ENCODE measurements at regions not wholly inside any gene's neighbourhood (a gene's known extent, or its start where the extent isn't known, plus 50 kb on each side); places are given as distances from the start of the nearest gene placed in this dataset.

- no peaks in the 10 kb centered on the region for H4K20me1 ChIP-seq (replicated peaks; ENCODE audit: control insufficient read depth, insufficient read depth, low read length)
- intact Hi-C loops (cut with micrococcal nuclease), result no loop called here
- TF ChIP-seq, protein P1, sequence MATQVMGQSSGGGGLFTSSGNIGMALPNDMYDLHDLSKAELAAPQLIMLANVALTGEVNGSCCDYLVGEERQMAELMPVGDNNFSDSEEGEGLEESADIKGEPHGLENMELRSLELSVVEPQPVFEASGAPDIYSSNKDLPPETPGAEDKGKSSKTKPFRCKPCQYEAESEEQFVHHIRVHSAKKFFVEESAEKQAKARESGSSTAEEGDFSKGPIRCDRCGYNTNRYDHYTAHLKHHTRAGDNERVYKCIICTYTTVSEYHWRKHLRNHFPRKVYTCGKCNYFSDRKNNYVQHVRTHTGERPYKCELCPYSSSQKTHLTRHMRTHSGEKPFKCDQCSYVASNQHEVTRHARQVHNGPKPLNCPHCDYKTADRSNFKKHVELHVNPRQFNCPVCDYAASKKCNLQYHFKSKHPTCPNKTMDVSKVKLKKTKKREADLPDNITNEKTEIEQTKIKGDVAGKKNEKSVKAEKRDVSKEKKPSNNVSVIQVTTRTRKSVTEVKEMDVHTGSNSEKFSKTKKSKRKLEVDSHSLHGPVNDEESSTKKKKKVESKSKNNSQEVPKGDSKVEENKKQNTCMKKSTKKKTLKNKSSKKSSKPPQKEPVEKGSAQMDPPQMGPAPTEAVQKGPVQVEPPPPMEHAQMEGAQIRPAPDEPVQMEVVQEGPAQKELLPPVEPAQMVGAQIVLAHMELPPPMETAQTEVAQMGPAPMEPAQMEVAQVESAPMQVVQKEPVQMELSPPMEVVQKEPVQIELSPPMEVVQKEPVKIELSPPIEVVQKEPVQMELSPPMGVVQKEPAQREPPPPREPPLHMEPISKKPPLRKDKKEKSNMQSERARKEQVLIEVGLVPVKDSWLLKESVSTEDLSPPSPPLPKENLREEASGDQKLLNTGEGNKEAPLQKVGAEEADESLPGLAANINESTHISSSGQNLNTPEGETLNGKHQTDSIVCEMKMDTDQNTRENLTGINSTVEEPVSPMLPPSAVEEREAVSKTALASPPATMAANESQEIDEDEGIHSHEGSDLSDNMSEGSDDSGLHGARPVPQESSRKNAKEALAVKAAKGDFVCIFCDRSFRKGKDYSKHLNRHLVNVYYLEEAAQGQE (IDR thresholded peaks at IDR 0.05; ENCODE audit: borderline replicate concordance), result no peak
- TF ChIP-seq, protein P1 (CRISPR knock-in tag; IDR thresholded peaks at IDR 0.05; ENCODE audit: low read depth), result no peak
- TF ChIP-seq ZNF140 (CRISPR knock-in tag; IDR thresholded peaks at IDR 0.05), result no peak
- TF ChIP-seq CCAR2 (IDR thresholded peaks at IDR 0.05; ENCODE audit: low read depth, low read length), result no peak
- no peak for TF ChIP-seq DACH1 (IDR thresholded peaks at IDR 0.05; ENCODE audit: partially characterized antibody)
- TF ChIP-seq XRCC5 (IDR thresholded peaks at IDR 0.05; ENCODE audit: low read depth, low read length), result no peak
- TF ChIP-seq OTX1 (CRISPR knock-in tag; IDR thresholded peaks at IDR 0.05), result no peak
- no peak for TF ChIP-seq ZNF512 (tag; IDR thresholded peaks at IDR 0.05)
- no peak for TF ChIP-seq EP300 (IDR thresholded peaks at IDR 0.05; ENCODE audit: low read length)
- TF ChIP-seq FOXK1 (CRISPR knock-in tag; IDR thresholded peaks at IDR 0.05; ENCODE audit: borderline replicate concordance), result no peak
- no peak for TF ChIP-seq FOXP1 (CRISPR knock-in tag; IDR thresholded peaks at IDR 0.05)
- no peak for TF ChIP-seq ZNF830 (CRISPR knock-in tag; IDR thresholded peaks at IDR 0.05)
- no peak for TF ChIP-seq HSF4 (CRISPR knock-in tag; IDR thresholded peaks at IDR 0.05; ENCODE audit: borderline replicate concordance)
- TF ChIP-seq HOXB6 (CRISPR knock-in tag; IDR thresholded peaks at IDR 0.05; ENCODE audit: borderline replicate concordance), result no peak
- no peak for TF ChIP-seq IFI16 (CRISPR knock-in tag; IDR thresholded peaks at IDR 0.05)
- no peak for TF ChIP-seq ZNF133 (CRISPR knock-in tag; IDR thresholded peaks at IDR 0.05)
- no peak for TF ChIP-seq GATAD2A (IDR thresholded peaks at IDR 0.05)
- no peak for TF ChIP-seq ZNF695 (CRISPR knock-in tag; IDR thresholded peaks at IDR 0.05)
- no peaks in the 10 kb centered on the region for H3K27me3 ChIP-seq (ENCODE audit: control insufficient read depth in 2 of 2, insufficient read depth in 2 of 2, low read length in 2 of 2)
- no peaks in the 10 kb centered on the region for H3K79me2 ChIP-seq (ENCODE audit: control insufficient read depth, insufficient read depth, low read length)
- in situ Hi-C loops (cut with MboI), result no loop called here
- ChIA-PET POLR2A (no interaction called here), CTCF (ENCODE audit: low intra/inter-chr PET ratio) (no interaction called here)
- no peak overlapping the region for H3K4me2 ChIP-seq (ENCODE audit: insufficient read depth, low read length)
- no peak overlapping the region for H2AFZ ChIP-seq (ENCODE audit: low read depth, low read length)
- BruUV-seq (replicated peaks), result no TSS peak
- no peaks in the 10 kb centered on the region for H3K9me3 ChIP-seq (replicated peaks; ENCODE audit: control insufficient read depth, insufficient read depth, low read depth, low read length)
- ATAC-seq (no peak), DNase-seq (ENCODE audit: extremely low read depth in 1 of 4, low spot score in 3 of 4) (no peak), FAIRE-seq (no peak)
- no peaks in the 10 kb centered on the region for H3K36me3 ChIP-seq (ENCODE audit: control insufficient read depth, insufficient read depth, low read length)
- no peaks in the 10 kb centered on the region for H3K9me1 ChIP-seq (ENCODE audit: control insufficient read depth, insufficient read depth, low read length)
- no peak overlapping the region for H3K4me3 ChIP-seq
- H3K9ac ChIP-seq (ENCODE audit: insufficient read depth in 1 of 2, low read depth in 2 of 2, low read length in 2 of 2), result no peak overlapping the region
- no peak overlapping the region for H3K27ac ChIP-seq (ENCODE audit: extremely low read depth, low read depth, low read length)
- no peaks in the 10 kb centered on the region for H3K4me1 ChIP-seq (replicated peaks in 1 of 2; ENCODE audit: control insufficient read depth in 2 of 2, insufficient read depth in 2 of 2, low read length in 2 of 2)
- WGBS (ENCODE audit: insufficient coverage, low coverage, missing lambda C conversion rate), result 0% methylated on average over 1 of the region's 1 CpG
Measured at GRCh38 chr18:51879329-51879728, 460.7 kb upstream of the DCC start.

Measured in K562 (cell line).